Omental fat pad (tissue), 3 donors: ENCODE measurements at regions not wholly inside any gene's neighbourhood (a gene's known extent, or its start where the extent isn't known, plus 50 kb on each side); places are given as distances from the start of the nearest gene placed in this dataset.

Experiments
- ATAC-seq: fragments of 150-250 bp; one replicate; pipeline ENCODE4 v1.9.1; 2016; ENCODE audit warnings: mild to moderate bottlenecking, moderate library complexity; ENCODE audit not compliant: low FRiP score
- DNase-seq: peaks from one replicate; pipeline ENCODE4 v3.0.0-alpha.2; 2019; ENCODE audit warnings: low spot score
- TF ChIP-seq, protein P1 (sequence below), 3 donors: fragments of 450-650 bp; IDR thresholded peaks; one replicate each; pipeline ENCODE4 v1.5.1; 2016 to 2017; ENCODE audit warnings: antibody characterized with exemption in 3 of 3, mild to moderate bottlenecking in 3 of 3, moderate library complexity in 2 of 3

DNA sequence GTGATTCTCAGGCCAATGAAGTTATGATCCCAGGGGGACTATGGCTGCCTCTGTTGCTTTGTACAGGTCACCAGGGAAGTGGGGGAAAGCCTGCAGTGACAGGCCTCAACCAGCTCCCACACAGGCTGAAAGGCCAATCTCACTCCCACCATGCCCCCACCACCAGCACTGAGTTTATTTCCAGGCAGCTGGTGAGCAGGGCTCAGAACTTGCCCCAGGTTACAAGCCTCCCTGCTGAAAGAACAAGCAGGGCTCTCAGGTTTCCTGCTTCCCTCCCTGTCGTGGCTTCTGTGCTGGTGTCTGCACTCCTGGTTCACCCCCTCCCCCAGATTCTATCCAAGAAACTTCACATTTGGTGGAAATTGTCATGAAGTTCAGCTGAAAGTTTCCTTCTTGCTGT lies 260.3 kb downstream of the CCDC59 start:
- TF ChIP-seq, protein P1, sequence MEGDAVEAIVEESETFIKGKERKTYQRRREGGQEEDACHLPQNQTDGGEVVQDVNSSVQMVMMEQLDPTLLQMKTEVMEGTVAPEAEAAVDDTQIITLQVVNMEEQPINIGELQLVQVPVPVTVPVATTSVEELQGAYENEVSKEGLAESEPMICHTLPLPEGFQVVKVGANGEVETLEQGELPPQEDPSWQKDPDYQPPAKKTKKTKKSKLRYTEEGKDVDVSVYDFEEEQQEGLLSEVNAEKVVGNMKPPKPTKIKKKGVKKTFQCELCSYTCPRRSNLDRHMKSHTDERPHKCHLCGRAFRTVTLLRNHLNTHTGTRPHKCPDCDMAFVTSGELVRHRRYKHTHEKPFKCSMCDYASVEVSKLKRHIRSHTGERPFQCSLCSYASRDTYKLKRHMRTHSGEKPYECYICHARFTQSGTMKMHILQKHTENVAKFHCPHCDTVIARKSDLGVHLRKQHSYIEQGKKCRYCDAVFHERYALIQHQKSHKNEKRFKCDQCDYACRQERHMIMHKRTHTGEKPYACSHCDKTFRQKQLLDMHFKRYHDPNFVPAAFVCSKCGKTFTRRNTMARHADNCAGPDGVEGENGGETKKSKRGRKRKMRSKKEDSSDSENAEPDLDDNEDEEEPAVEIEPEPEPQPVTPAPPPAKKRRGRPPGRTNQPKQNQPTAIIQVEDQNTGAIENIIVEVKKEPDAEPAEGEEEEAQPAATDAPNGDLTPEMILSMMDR (IDR thresholded peaks at IDR 0.05) = no peak
- ATAC-seq (no peak), DNase-seq (no peak)

DNA sequence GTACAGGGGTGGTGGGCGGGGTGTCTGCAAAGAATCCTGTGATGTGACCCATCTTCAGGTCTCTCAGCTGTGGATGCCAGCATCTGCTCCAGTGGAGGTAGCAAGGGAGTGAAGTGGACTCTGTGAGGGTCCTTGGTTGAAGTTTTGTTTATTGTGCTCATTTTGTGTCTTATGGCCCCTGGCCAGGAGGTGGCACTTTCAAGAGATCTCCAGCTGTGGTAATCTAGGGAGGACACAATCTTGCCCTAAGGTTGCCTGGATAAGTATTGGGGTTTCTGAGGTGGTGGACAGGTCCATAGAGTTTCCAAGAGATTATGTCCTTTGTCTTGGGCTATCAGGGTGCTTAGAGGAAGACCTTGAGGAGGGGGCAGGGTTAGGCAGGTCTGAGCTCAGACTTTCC lies 260.7 kb downstream of the CCDC59 start:
- TF ChIP-seq, protein P1 (IDR thresholded peaks at IDR 0.05) = no peak
- DNase-seq = no peak
- no peak for ATAC-seq

DNA sequence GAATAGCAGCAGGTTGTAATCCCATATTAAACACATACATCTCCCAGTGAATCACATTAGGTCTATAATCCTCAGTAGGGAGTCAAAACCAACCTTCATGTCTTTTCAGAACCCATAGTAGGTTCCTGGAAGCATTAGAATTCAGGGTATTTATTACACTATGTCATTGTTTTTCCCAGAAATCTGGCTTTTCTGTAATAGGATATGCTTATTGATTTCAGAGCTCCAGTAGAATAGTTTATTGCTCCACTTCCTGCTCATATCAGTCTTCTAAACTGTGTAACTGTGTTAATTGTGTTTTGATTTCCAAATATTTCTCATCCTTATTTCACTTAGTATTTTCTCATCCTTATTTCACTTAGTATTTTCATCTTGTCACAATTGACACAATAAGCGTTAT lies 268.0 kb downstream of the CCDC59 start:
- DNase-seq = no peak
- TF ChIP-seq, protein P1 (IDR thresholded peaks at IDR 0.05) = no peak
- no peak for ATAC-seq

DNA sequence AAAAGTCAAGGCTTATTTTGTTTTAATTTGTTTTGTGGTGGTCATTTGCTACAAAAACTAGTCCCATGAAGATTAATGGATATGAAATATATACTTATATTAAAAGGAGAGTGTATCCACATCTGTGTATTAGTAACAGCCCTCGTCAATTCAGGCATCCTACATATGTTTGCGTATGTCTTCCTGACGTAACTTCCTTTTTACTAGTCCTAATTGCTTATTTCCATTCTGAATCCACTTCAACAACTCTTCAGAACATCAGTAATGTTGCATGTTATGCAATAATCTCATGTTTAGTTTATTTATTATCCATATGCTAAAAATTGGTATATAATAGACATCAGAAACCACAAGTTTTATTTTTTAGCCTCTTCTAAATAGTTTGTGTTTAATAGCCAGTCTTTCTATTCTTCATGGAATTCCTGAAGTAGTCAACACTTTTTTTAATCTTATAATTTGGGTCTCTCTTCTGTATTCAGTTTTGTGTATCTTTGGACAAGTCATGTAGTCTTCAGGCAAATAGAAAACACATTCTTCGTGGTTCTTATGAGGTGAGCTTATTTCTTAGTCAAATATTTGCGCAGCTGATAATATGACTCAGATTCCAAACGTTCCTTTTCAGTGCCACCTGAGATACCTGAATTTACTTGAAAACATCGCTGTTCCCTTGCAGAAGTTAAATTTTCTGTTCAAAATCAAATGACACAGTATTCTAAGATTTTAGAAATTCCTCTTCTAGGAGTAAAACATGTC lies 268.6 kb downstream of the CCDC59 start:
- DNase-seq (no peak), ATAC-seq (no peak)
- TF ChIP-seq, protein P1 (IDR thresholded peaks at IDR 0.05) = no peak

DNA sequence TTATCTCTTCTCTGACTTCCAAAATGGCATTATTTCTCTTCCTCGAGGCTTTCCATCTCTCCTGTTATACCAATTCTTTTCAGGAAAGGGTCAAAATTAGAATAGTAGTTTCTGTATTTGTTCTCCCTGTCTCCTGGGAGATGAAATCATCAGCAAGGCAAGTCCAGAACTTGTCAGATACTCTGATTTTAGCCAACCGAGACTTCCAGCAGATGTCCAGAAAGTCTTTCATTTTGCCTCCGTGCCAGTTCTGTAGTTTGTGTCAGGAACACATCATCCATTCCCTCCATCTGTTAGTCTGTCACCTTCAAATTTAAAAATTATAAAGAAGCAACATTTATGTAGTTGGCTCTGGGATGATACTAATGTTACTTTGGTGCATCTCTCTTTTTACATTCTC lies 275.7 kb downstream of the CCDC59 start:
- TF ChIP-seq, protein P1 (IDR thresholded peaks at IDR 0.05) = no peak
- ATAC-seq = no peak
- no peak for DNase-seq

DNA sequence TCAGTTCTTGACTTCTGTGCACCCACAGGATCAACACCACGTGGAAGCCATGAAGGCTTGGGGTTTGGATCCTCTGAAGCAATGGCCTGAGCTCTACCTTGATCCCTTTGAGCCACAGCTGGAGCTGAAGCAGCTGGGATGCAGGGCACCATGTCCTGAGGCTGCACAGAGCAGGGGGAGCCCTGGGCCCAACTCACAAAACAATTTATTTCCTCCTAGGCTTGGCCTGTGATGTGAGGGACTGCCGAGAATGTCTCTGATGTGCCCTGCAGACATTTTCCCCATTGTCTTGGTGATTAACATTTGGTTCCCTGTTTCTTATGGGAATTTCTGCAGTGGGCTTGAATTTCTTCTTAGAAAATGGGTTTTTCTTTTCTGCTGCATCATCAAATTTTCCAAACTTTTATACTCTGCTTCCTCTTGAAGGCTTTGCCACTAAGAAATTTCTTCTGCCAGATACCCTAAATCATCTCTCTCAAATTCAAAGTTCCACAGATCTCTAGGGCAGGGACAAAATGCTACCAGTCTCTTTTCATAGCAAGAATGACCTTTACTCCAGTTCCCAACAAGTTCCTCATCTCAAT lies 288.2 kb downstream of the CCDC59 start:
- DNase-seq = no peak
- TF ChIP-seq, protein P1 (IDR thresholded peaks at IDR 0.05) = no peak
- ATAC-seq = no peak

DNA sequence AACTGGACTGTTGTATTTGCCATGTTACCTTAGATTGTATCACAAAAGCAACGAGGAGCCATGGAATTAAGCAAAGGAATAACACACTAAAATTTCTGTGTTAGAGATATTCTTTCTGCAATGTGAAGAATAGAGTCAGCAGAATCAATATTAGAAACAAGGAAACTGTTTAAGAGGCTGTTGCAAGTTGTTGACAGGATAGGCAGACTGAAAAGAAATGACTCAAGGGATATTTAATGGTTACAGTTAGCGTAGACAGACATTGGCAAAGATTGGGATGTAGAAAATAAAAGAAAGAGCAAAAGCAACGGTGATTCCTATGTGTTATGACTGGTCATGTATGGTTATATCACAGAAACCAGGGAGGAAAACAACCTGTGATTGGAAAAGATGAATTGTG lies 299.0 kb upstream of the PPFIA2 start:
- TF ChIP-seq, protein P1 (IDR thresholded peaks at IDR 0.05) = no peak
- no peak for ATAC-seq

More for the DNA sequence above, 299.0 kb upstream of the PPFIA2 start:
- no peak for DNase-seq
